ENCODE measurements at regions not wholly inside any gene's neighbourhood (a gene's known extent, or its start where the extent isn't known, plus 50 kb on each side); places are given as distances from the start of the nearest gene placed in this dataset.
A peak's percentile ranks its signal among the peaks of the same experiment; 100 is the strongest.
"Not testable (repeated sequence)": the region's sequence is repeated elsewhere in the genome, so short reads cannot be mapped to it uniquely, and the experiment has no call there.

DNA sequence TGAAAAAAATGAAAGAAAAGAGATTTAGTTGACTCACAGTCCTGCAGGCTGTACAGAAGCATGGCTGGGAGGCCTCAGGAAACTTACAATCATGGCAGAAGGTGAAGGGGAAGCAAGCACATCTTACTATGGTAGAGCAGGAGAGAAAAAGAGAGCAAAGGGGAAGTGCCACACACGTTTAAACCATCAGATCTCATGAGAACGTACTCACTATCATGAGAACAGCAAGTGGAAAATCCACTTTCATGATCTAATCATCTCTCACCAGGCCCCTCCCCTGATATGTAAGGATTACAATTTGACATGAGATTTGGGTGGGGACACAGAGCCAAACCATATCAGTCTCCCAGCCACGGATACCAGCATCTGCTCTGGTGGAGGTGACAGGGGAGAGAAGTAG lies 50.8 kb upstream of the CPOX start:
- no peak for DNase-seq (ENCODE audit: low read depth)

DNA sequence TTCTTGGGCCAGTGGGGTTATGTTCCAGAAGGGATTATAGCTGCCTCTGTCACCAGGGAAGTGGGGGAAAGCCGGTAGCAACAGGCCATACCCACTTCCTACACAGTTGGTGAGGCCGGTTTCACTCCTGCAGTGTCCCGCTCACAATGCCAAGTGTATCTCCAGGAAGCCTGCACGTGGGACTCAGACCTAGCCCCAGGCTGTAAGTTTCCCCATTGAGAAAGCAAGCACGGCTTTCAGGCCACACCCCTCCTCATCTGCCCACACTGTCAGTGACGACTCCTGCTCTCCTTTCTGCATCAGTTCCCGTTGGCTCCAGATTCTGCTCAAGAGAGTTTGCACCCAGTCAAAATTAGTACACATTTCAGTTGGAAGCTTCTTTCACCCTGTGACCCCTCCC lies 51.6 kb upstream of the CPOX start:
- DNase-seq (ENCODE audit: low read depth), result no peak

DNA sequence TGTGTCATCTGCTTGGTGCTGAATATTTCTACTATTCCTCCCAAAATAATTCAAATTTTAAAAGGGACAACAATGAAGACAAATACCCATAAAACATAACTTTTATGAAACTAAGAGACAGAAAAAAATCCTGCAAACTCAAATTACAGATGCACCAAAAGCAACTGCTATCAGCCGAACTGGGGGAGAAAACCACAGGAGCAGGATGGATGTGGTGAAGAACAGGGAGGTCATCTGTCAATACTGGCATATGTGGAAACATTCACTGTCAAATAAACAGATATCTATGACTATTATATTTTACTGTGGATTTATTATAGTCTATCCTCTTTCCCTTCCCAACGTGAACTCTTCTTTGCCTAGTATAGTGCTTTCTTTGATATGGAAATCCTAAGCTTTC lies 53.3 kb upstream of the CPOX start:
- DNase-seq (ENCODE audit: low read depth), result no peak

DNA sequence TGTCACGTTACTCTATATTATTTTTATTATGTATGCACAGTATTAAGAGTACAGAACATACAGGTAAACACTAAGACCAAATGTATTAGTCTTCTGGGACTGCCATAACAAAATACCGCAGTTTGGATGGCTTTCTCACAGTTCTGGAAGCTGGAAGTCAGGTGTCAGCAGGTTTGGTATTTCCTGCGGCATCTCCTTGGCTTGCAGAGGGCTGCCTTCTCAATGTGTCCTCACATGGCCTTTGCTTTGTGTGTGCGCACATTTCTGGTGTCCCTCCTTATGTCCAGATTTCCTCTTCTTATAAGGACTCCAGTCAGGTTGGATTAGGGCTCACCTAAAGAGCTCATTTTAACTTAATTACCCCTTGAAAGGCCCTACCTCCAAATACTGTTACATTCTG lies 53.8 kb upstream of the CPOX start:
- no peak for DNase-seq (ENCODE audit: low read depth)

DNA sequence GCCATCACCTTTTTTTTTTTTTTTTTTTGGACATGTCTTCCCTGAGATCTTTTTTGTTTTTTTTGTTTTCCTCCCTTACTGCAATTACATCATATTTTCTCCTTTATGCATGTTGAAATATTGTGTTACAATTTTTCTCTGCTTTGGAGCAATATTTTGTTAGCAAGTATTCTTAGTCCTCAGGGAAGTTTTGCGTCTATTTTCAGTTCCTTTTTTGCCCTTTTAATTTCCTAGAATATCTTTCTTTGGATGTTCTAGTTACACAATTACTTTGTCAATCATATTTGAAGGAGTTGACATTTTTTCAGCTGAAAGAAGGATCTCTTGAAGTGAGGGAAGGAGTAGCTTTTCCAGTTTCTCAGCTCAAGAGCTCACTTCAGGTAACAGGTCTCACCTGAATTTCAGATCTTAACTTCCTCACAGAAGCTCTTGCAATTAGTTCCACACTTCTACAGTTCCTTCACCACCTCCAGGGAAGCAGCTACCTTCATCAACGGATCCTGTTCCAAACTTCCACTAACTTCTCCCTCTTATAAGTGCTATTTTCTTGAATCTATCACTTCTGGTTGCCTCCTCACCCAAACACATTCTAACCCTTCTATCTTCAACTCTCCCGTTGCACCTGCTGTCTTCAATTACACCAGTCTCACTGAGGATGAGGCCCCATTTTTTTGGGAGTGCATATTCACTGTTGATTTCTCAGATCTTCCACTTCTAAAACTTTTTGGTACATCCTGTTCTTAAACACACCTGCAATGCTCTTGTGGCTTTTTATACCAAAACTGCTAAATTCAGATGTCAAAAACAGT lies 57.8 kb upstream of the CPOX start:
- no peak for DNase-seq (ENCODE audit: low read depth)

DNA sequence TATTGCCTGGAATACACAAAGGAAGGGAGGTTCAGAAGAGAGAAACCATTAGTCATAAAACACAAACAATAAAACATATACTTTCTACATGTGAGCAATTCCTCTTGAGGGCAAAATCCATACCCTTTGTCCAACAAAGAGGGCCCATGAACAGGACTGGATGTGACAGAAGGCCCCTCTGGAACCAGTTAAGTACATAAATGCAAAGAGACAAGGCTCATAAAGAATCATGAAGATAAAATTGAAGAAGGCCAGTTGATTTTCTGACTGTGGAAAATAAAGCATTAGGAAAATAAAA lies 58.3 kb upstream of the CPOX start:
- DNase-seq (ENCODE audit: low read depth), result no peak

DNA sequence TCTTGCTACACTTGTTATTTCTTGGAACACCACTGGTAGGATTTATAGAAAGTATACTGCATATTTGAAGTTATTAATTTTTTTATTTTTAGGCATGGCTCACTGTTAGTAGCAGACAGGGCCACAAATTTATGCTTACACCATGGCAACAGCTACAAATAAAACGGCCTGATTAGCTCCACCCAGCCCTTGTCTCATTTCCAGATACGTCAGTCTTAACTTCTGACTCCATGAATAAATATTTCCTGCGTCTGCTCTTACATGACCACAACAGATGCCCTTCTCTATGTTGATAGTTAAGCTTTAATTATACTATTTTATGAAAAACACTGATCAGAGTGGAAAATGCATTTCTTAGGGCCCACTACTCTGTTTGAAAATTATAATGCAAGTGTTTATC lies 62.3 kb upstream of the CPOX start:
- DNase-seq (ENCODE audit: low read depth), result peak; percentile 42

DNA sequence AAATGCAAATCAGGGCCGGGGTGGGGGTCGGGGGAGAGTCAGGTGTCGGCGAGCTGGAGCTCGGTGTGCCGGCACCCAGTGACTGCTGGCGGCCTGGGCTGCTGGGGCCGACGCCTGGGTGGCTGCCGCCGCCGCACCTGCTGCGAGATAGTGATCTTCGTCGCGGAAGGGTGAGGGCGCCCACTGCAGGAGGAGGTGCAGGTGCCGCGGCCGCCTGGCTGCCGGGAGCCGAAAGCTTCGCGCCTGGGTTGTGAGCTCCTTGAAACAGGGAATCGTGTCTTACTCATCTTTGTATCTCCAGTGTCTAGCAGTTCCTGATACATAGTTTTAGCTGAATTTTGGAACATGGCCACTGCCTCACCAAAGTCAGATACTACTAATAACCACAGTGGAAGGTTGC lies 64.0 kb upstream of the CPOX start:
- no peak for DNase-seq (ENCODE audit: low read depth)

DNA sequence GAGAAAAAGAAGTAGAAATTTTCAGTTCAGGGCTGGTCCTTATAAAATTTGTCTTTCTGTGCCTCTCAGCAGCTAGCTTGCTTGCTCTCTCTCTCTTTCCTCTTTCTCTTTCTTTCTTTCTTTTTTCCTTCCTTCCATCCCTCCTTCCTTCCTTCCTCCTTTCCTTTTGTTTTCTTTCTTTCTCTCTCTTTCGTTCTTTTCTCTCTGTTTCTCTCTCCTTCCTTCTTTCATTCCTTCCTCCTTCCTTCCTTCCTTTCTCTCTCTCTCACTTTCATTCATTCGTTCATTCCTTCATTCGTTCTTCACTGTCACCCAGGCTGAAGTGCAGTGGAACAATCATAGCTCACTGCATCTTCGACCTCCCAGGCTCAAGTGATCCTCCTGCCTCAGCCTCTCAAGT lies 69.3 kb upstream of the CPOX start:
- no peak for DNase-seq (ENCODE audit: low read depth)

DNA sequence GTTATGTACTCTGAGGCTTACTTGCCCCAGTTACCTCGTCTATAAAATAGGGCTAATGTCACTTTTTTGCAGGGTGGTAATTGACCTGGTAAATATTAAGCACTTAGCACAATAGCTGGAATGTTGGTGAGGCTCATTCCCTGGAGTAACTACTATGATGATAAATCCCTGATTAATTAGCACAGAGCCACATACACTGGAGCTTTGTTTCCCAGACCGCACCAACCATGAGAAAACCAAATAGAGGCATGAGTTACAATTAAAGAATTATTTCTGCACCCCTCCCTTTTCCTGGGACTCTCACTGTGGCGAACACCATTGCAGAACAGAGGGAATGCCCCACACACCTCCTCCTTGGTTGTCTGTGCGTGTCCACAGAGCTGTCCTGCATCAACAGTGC lies 76.6 kb upstream of the CPOX start:
- no peak for DNase-seq (ENCODE audit: low read depth)

DNA sequence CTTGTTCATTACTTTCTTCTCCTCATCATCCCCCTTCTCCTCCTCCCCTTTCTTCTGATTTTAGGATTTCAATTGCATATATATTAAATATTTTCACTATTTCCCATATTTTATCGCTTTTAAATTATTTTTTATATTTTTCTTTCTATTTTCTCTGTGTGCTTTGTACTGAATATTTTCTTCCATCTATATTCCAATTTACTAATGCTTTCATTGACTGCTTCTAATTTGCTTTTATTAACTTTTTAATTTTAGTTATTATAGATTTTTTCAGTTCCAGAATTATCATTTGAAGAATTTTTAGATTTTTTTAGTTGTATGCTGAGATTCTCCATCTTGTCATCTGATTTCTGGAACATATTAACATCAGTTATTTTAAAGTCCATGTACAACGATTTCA lies 83.2 kb upstream of the ST3GAL6 start:
- no peak for DNase-seq (ENCODE audit: low read depth)

DNA sequence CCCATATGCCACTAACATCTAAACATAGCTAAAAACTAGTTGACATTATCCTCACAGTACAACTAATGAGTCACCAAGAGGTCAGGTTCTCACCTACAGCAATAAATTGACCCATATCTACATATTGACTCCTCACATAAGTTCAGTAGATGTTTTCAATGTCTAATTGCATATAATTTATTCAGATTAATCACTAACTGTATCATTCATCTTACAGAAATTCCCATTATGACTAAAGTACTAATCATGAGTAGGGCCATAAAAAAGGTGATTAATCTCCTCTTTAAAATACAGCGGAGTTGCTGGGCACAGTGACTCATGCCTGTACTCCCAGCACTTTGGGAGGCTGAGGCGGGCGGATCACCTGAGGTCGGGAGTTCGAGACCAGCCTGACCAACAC lies 82.4 kb upstream of the ST3GAL6 start:
- no peak for DNase-seq (ENCODE audit: low read depth)

DNA sequence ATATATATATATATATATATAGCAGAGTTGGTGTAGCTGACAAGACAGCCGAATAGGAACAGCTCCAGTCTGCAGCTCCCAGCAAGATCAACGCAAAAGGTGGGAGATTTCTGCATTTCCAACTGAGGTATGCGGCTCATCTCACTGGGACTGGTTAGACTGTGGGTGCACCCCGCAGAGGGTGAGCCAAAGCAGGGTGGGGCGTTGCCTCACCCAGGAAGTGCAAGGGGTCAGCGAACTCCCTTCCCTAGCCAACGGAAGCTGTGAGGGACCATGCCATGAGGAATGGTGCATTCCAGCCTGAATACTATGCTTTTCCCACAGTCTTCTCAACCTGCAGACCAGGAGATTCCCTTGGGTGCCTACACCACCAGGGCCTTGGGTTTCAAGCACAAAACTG lies 81.7 kb upstream of the ST3GAL6 start:
- DNase-seq (ENCODE audit: low read depth), result no peak

DNA sequence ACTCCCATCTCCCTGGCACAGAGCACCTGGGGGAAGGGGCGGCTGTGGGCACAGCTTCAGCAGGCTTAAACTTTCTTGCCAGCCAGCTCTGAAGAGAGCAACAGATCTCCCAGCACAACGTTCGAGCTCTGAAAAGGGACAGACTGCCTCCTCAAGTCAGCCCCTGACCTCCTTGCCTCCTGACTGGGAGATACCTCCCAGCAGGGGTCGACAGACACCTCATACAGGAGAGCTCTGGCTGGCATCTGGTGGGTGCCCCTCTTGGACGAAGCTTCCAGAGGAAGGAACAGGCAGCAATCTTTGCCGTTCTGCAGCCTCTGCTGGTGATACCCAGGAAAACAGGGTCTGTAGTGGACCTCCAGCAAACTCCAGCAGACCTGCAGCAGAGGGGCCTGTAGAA lies 80.7 kb upstream of the ST3GAL6 start:
- DNase-seq (ENCODE audit: low read depth), result not testable (repeated sequence)

DNA sequence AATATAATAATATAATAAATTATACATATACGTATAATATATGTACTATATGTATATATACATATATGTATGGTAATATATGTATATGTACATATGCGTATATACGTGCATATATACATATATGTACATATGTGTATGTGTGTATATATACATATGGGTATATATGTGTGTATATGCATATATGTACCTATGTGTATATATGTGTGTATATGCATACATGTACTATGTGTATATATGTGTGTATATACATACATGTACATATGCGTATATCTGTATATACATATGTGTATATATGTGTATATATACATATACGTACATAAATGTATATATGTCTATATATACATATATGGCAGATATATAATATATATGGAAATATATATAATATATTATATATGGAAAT lies 74.8 kb upstream of the ST3GAL6 start:
- no peak for DNase-seq (ENCODE audit: low read depth)

DNA sequence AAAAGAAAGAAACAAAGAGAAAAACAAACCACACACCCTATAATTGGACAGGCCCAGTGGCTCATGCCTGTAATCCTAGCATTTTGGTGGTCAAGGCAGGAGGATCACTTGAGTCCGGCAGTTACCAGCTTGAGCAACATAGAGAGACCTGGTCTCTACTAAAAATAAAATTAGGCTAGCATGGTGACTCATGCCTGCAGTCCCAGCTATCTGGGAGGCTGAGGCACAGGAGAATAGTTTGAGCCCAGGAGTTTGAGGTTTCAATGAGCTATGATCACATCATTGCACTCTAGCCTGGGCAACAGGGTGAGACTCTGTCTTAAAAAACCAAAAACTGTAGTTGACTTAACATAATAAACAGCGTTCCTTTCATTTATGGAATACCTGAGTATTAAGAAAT lies 72.3 kb upstream of the ST3GAL6 start:
- DNase-seq (ENCODE audit: low read depth), result no peak

DNA sequence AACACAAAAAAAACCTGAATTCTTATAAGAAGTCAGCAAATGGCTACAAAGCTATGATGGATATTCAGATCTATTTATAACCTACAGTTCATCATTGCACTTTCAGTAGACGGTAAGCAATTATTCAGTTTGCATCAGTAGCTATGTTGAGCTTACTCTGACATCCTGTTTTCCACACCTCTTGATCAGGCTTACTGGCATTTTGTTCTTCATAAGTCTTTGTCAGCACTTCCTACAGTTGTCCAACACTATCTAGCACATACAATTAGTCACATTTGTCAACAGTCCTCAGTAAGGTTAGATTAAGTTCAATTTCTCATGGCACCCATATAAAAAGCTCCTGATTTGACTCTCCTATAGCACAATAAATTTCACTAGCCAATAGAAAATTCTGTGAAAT lies 71.2 kb upstream of the ST3GAL6 start:
- no peak for DNase-seq (ENCODE audit: low read depth)

DNA sequence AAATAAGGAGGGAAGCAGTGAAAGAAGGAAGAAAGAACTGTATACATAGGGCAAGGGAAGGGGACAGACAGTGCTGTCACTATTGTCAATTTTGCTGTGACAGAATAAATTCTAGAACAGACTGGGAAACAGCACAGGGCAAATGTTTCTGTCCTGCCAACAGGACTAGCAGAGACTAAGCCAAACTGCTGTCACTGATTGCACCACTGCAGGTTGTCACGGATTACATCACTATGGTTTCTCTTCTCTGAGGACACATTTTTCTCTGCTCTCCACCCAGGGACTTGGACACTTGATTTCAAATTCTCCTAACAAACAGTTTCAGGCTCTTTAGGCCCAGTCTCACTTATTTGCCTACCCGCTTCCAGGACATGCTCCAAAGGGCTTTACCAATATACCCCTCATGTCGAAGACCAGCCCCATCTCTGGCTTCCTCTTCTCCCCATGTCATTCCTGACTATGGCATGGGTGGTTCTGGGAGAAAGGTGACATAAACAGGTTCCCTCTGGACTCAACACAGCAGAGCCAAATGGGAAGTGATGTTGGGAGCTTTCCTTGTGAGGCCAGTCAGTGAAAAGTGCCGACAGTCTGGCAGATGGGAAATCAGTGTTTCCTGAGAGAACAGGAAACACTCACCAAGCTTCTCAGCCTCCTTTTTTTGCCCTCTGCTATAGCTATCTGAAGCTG lies 70.2 kb upstream of the ST3GAL6 start:
- DNase-seq (ENCODE audit: low read depth), result no peak

DNA sequence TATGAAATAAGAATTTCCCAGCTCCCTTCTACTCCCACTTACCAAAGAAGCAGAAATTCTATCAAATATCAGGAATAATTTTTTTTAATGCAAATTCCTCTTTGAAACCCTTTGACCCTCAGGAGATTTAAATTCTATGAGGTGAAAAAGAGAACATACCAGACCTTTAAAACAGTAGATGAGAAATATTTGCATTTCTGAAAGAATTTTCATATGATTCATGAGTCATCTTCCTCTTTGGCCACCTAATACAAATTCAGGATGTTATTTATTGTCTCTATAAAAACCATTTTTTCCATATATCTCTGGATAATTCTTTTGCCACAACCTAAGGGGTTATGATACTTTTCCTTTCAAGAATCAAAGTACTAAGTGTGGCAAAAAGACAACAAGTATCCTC lies 67.3 kb upstream of the ST3GAL6 start:
- no peak for DNase-seq (ENCODE audit: low read depth)

DNA sequence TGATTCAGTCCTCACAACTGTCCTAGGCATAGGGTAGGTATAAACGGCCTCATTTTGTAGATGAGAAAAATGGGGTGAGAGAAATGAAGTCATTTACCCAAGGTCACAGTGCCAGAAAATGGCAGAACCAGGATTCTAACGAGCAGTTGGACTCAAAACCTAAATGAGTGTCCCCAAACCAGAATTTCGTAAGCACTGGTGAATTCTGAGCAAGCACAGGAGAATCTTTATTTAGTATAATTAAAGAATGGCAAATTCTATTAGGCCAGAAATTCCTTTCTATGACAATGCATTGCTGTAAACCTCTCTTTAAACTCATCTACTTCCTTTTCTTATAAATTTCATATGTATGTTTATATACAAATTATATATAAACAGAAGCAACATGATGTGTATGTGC lies 66.8 kb upstream of the ST3GAL6 start:
- not testable (repeated sequence) for DNase-seq (ENCODE audit: low read depth)

DNA sequence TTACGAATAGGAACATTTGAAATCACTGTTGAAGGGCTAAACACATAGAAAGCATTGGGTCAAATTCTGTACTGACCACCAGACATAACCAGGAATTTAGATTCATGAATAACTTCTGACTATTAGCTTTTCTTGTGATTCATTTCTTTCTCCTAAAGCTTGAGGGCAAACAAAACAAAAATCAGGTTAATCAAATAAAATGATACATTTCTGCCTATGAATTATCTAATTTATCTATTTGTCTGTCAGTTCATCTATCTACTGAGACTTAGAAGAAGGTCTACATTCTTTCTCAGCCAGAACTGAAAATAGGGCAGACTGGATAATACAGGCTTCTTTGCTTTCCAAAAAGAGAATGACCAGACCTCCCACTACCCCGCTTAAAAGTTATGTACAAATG lies 65.9 kb upstream of the ST3GAL6 start:
- DNase-seq (ENCODE audit: low read depth), result no peak

DNA sequence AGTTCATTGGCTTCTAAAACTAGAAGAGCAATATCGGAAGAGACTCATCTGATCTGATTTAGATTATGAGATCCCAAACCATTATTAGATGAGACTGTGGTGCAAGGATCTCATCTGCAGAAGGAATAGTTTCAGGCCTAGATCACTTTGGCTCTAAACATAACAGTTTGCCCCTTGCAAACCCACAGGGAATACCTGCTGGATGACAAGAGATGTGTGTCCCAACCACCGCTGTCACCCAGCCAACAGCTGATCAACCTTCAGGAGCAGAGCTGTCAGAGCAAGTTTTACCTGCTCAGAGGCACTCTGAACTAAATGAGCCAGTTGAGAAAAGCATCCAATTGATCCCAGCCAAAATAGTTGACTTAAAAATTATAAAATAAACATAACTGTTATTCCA lies 64.0 kb upstream of the ST3GAL6 start:
- no peak for DNase-seq (ENCODE audit: low read depth)

DNA sequence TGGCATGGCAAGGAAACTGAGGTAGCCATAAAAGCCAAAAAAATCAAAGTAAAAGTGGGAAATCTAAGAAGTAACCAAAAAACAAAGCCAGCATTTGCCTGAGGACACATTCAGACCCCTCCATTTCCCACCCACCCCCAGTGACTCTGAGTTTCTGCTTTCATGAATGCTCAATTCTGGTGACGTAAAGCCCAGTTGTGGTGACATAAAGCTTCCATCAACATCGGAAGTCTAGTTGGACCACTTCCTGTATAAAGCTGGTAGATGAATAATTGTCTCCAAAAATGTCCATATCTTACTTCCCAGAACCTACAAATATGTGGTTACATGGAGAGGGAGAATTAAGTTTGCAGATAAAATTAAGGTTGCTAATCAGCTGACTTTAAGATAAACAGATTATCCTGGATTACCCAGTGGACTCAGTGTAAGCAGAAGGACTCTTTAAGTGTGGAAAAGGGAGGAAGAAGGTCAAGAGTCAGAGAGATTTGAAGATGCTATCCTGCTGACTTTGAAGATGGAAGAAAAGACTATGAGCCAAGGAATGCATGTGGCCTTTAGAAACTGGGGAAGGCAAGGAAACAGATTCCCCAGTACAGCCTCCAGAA lies 62.0 kb upstream of the ST3GAL6 start:
- no peak for DNase-seq (ENCODE audit: low read depth)

DNA sequence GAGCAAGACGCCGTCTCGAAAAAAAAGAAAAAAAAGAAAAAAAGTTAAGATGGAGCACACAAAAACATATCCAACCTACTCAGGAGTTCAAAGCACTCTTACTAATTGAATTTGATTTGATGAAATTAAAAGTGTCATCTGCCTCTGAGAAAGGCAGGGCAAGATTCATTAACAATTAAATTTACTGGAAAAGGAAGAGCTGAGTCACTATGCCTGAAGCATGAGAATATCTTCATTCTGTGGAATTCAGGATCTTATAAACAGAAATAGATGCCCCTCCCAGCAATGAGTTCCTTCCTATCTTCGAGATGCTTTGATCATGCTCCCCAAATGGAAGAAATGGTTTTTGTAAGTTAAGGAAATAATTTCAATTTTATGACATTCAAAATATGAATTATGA lies 61.0 kb upstream of the ST3GAL6 start:
- DNase-seq (ENCODE audit: low read depth), result no peak

All from GM04504 (cell line).